NCI-H748 treated with DMSO at 0.1 percent for 48 hours (cell line): ENCODE measurements at regions not wholly inside any gene's neighbourhood (a gene's known extent, or its start where the extent isn't known, plus 50 kb on each side); places are given as distances from the start of the nearest gene placed in this dataset.
"Not testable (repeated sequence)": the region's sequence is repeated elsewhere in the genome, so short reads cannot be mapped to it uniquely, and the experiment has no call there.

ENCODE experiments used
- DNase-seq: peaks from one replicate; lab custom pipeline; 2025; lab: John Stamatoyannopoulos, UW

DNA sequence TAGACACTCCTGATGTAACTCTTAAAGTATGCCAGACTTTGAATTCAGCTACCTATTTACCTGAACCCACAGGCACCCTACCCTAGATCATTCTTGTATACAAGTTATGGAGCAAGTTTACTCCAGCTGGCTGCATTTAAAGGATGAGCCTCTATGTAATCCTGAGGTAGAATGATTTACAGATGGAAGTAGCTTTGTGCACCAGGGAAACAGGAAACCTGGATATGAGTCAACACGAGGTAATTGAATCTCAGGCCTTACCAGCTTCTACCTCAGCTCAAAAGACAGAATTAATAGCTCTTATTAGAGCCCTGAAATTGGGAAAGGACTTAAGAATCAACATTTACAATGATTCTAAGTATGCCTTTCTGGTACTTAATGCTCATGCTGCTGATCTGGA is 119.8 kb downstream of the AGTR2 start:
- DNase-seq, result no peak

DNA sequence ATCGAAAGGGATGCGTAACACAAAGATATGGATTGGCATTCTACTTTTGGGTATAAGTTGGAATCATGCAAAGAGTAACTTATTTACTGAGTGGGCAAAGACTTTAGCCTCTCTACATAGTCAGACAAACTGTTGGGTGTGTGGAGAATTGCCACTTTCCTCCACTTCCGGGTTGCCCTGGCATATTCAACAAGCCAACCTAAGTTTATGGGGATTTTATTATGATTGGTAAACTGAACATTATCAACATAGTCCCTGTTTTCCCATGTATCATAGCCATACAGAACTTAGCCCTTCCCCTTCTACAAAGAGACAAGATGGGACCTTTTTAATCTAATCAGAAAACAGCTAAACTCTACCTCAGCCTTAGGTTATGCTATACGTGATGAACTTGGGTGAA is 121.6 kb downstream of the AGTR2 start:
- DNase-seq, result no peak

DNA sequence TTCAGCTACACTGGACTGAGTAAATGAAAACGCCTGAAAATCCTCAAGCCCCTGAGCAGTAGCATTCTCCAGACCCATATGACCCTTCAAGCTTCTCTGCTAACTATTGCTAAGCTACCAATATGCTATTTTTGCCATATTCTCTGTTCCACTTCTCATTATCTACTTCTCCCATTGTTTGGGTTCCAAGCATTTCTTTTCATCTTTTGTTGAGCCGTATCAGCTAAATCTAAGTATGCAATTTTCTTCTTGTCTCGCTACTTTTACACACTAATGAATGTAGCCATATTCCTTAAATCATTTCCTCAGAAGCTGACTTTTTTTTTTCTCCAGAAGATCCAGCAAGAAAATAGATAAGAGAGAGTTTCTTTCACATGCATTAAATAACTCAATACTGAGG is 128.4 kb downstream of the AGTR2 start:
- DNase-seq, result no peak

DNA sequence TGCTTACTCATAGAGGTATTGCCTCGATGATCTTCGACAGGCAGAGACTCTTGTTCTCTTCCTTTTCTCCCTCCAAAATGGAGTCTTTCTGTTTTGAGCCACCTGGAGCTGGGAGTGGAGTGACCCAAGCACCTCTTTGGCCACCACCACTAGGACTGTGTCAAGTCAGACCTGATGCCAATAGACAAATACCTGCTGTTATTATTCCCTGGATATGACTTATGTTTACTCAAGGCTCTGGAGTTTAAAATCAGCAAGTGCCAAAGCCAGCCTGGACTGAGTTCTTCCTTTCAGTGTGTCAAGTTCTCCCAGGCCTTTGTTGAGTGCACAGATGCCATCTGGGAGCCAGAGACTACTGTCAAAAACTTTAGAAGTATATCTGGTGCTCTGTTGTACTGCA is 130.2 kb upstream of the SLC6A14 start:
- DNase-seq, result no peak

DNA sequence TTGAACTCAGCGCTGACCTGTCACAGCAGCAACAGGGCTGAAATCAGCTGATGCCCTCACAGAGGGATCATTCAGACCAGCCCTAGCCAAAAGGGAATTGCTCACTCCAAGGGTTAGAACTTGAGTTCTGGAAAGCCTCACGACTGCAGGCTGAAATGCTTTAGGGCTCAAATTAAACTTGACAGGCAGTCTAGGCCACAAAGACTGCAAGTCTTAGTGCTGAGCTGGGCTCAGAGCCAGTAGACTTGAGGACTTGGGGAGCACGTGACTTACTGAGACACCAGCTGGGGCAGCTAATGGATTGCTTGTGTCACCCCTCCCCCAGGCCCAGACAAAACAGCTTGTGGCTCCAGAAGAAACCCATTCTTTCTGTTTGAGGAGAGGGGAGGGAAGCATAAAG is 119.0 kb upstream of the SLC6A14 start:
- no peak for DNase-seq

DNA sequence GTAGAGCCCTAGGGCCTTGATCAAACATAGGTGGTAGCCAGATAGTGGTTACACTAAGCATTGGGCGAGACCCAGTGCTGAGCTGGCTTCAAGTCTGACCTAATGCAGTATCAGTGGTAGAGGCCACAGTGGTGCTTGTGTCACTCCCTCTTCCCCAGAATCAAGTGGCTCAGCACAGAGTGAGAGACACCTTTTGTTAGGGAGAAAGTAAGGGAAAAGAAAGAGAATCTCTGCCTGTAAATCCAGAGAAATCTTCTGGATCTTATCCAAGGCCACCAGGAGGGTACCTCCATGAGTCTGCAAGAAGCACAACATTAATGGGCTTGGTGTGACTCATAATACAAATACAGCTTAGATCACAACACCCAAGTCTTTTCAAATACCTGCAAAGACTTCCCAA is 117.7 kb upstream of the SLC6A14 start:
- DNase-seq, result no peak

DNA sequence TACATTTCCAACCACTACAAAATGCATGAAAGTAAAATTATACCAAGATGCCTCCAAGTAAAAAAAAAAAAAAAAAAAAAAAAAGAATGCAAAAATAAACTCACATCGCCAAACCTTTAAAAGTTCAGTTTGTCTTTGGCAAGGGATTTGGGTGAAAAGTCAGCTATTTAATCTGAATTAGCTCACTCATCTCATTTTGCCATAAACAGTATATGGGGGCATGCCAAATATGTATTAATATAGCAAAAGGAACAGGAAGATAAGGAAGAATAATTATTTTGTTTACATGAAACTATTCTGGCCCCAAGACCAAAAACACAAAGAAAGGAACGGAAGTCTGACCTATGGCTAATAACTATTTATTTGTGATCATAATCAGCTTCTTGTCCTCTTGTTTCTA is 114.7 kb upstream of the SLC6A14 start:
- no peak for DNase-seq

DNA sequence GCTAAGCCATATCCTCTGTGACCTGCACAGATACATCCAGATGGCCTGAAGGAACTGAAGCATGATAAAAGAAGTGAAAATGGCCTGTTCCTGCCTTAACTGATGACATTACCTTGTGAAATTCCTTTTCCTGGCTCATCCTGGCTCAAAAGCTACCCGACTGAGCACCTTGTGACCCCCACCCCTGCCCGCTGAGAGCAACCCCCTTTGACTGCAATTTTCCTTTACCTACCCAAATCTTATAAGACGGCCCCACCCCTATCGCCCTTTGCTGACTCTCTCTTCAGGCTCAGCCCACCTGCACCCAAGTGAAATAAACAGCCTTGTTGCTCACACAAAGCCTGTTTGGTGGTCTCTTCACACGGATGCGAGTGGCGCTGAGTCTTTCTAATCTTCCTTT is 104.4 kb upstream of the SLC6A14 start:
- not testable (repeated sequence) for DNase-seq

DNA sequence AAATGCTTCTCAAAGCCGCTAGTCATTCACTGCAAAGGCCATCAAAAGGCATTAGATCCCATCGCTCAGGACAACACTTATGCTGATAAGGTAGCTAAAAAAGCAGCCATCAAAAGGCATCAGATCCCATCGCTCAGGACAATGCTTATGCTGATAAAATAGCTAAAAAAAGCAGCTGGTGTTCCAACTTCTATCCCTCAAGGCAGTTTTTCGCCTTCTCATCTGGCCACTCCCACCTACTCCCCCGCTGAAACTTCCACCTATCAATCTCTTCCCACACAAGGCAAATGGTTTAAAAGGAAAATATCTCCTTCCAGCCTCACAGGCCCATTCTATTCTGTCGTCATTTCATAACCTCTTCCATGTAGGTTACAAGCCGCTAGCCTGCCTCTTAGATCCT is 101.6 kb upstream of the SLC6A14 start:
- not testable (repeated sequence) for DNase-seq

DNA sequence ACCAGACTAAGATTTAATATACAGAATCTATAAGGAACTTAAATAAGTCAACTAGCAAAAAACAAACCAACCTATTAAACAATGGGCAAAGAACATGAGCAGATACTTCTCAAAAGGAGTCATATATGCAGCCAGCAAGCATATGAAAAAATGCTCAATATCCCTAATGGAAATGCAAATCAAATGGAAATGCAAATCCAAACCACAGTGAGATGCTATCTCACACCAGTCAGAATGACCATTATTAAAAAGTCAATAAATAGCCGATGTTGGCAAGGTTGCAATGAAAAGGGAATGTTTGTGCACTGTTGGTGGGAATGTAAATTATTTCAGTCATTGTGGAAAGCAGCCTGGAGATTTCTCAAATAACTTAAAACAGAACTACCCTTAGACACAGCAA is 97.0 kb upstream of the SLC6A14 start:
- DNase-seq, result no peak

DNA sequence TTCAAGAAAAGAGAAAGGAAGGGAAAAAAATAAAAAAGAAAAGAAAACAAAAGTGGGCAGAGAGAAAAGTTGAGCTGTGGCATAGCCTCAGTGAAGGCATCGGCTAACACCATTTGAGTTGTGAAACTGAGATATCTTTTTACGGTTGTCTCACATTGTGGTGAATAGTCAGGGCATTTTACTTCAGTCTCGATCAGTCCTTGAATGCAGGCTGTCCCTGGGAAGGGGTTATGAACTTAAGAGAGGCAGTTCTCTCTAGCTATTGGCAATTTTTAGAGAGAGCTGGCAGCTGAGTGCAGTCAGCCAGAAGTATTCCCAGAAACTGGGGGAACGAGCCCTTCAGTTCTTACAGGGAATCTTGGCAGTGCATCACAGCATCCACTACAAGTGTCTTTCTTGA is 93.5 kb upstream of the SLC6A14 start:
- DNase-seq, result no peak

DNA sequence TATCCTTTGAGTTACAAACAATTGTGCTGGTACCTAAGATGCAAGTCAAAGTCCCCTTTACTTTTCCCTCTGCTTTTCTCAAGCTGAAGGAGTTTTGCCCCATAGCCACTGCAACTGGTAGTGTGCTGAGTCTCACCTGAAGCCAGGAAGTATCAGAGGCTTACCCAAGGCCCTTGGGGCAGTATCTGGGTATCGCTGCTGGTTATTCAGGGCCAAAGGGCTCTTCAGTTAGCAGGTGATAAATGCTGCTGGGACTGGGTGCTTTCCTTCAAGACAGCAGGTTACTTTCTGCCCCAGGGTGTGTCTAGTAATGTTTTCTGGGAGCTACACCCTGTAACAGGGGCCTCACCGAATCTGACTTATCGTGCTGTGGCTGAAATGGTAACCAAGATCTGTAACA is 90.4 kb upstream of the SLC6A14 start:
- no peak for DNase-seq

DNA sequence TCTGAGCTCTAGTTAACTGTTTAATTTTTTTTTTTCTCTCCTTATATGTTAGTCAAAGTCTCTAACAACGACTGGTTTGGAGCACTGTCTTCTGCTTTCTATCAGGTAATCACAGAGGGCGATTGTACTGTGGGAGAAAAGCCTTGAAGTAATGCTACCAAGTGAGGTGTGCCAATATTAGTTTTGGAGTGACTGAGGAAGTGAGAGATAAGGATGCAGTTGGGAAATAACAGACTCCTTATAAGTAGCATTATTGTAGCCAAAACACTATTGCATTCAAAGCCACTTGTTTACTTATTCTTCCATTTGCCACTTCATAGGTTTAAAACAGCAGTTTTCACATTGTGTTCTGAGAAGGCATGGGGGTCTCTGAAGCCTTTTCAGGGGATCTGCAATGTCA is 79.1 kb upstream of the SLC6A14 start:
- no peak for DNase-seq

DNA sequence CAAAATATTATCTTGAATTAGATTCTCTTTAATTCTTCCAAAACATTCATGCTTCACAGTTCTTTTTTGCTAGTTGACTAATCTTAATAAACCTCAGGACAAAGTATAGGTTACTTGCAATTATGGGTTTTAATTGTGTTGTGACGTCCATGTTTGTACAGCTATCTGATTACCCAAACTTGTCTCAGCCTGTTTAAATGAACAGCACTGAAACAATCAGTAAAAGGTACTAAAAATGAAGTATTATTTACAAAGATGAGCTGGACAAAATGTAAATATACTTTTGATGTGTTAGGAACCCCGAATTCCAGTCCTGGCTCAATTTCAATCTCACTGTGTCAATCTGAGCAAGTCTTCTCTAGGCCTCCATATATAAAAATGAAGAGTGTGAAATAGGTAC is 57.4 kb upstream of the SLC6A14 start:
- DNase-seq, result peak; percentile 56

DNA sequence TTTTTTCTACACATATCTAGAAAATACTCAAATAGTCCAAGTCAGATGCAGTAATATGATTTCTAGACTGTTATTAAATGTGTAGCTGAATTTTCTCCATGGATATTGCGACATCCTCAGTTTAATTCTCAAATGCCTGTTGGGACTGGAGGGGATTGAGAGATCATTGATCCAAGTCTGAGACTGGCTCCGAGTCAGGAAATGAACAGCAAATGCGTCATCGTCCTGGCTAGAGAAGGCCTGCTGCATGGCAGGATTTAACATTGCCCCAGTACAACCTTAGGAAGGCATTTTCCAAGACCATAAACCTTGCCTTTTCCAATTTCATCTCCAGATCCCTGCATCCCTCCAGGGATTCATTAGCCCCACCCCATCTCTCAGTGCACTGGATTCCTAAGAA is 56.6 kb upstream of the SLC6A14 start:
- no peak for DNase-seq

DNA sequence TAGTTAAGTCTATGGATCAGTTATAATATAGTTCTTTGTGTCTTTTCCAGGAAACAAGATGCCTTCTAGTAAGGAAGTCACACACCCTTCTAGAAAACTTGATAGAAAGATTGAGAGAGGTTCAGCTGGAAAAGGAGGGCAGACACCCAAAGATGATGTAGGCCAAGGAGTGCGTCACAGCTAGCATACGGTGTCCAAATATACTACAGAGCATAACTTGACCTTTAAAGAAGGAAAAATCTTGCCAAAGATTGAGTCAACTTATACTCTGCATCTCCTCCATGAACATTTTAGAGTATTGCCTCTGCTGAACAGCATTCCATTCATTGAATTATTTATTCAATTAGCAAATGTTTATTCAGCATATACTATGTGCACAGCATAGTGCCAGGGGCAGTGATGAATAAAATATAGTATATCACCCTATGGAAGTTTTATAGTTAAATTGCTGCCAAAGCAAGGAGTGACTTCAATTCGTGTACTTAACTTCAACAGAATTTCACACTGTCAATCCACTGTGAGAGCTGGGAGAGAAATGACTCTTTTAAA is 51.9 kb upstream of the SLC6A14 start:
- DNase-seq, result no peak
